GM18870 (cell line): ENCODE measurements at regions not wholly inside any gene's neighbourhood (a gene's known extent, or its start where the extent isn't known, plus 50 kb on each side); places are given as distances from the start of the nearest gene placed in this dataset.

Experiments
- ATAC-seq: cut with Tn5 transposase; IDR thresholded peaks from one replicate; pipeline ENCODE4 v1.9.1; 2021; ENCODE audit warnings: moderate library complexity; ENCODE audit not compliant: unreplicated experiment

DNA sequence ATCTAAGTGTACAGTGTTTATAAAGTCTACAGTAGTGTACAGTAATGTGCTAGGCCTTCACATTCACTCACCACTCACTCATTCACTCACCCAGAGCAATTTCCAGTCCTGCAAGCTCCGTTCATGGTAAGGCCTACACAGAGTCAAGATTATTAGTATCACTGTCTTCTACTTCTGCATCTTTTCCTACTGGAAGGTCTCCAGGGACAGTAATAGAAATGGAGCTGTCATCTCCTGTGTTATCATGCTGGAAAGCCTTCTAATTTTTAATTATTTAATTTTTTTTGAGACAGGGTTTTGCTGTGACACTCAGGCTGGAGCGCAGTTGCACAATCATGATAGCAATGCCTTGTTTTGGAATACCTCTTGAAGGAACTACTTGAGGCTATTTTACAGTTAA, 207.0 kb downstream of the HTR7 start:
- no peak for ATAC-seq

DNA sequence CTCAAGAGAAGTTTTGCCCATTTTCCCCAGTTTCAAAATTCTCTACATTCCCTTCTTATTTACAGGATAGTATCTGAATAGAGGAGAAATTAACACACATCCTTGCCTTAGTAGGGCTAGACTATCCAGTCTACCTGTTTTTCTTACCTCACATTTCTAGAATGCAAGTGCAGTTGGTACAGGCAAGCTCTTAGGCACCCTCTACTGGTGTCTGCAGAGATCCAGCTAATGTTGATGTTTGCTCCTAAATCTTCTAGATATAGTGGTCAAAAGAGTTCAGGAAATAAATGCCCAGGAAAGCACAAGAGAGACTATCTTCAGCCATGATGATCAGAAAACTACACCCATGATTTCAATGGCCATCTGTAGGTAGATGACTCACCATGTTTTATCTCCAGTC, 205.3 kb downstream of the HTR7 start:
- ATAC-seq: no peak

DNA sequence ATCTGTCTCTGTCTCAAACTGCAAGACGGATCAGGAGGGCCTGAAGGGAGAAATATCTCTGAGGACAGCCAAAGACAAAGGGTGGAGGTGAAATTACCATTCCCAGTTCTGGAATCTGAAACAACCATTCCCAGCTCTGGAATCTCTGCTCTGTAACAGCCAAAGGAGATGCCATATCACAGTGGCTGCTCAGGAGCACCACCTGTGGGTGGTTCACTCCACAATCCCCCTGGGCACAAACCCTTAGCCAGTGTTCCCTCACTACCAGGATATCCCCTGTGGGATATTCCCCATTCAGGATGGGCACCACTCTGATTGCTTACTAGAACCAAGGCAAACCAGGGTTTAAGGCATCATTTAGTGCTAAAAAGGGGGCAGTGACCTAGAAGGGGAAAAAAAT, 199.0 kb downstream of the HTR7 start:
- no peak for ATAC-seq

DNA sequence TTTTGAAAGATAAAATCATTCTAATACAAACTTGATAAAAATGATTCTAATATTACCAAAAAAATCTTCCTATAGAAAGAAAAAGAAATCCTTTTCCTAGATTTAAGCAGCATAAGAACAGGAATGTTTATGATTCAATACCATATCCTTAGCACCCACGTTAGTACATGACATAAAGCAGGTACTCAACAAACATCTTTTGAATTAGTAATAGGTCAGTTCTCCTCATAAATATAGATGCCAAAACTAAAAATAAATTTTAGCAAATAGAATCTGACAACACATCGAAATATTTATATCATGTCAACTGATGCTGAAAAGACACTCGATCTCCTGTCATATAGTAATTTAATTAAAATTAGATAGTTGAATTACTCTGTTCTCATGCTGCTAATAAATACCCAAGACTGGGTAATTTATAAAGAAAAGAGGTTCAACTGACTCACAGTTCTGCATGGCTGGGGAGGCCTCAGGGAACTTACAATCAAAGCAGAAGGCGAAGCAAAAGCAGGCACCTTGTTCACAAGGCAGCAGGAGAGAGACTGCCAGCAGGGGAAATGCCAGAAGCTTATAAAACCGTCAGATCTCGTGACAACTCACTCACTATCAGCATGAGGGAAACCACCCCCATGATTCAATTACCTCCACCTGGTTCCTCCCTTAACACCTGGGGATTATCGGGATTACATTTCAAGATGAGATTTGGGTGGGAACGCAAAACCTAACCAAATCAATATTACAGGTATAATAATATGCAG, 191.8 kb downstream of the HTR7 start:
- no peak for ATAC-seq

DNA sequence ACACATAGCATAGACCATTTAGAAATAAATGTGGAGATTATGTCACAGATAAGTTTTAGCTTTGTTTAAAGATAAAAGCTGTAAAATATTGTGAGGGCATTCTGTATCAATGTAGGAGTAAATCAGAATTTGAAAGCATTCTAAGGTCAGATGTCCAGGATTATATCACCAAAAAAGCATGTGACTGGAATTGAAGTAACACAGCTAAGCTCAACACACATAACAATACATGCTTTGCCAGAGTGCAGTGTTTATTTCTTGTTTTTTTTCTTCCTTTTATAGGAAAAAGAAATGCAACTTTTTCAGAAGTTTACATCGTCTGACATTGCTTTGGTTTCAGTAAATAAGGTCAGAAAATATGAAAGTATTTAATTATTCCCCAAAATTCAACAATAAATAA, 183.4 kb downstream of the HTR7 start:
- no peak for ATAC-seq

DNA sequence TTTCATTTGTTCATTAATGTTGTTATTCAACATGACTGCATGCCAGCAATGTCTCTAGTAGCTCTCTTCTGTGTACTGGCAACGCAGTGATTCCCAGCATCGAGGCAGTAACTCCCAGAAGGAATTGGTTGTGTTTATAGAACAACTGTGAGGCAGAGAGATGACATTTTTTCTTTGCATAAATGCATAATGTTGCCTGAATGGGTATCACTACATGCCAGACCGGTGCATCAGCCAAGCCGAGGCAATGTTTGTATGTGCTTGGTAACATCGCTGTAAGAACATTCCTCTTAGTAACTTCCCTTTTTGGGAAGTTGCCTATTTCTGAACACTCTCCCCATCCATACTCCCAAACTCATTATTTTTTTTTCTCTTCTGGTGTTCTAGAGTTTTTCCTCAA, 182.9 kb downstream of the HTR7 start:
- ATAC-seq: no peak

DNA sequence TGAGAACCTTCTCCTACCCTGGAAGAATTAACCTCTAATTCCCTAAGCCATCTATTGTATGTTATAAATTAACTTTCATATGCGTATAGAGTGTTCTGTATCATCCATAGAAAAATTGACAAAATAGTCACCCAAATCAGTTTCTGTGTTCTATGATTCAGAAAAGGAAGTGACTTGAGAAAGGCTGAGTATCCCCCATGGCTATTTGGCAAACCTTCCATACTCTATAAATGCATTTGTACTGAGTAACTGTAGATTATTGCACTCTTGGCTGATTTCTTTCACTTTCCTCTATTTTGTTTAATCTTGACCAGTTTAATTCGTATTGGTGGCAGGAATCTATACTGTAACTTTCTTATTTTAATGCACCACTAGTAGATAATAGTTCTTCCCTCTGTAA, 182.2 kb downstream of the HTR7 start:
- no peak for ATAC-seq
